Tibial artery (tissue), 4 donors: ENCODE measurements at regions not wholly inside any gene's neighbourhood (a gene's known extent, or its start where the extent isn't known, plus 50 kb on each side); places are given as distances from the start of the nearest gene placed in this dataset.

Experiments
- DNase-seq, 2 donors: peaks; one replicate each; pipeline ENCODE4 v3.0.0-alpha.2; 2019
- H3K27ac ChIP-seq, 2 donors: fragments of 200-600 bp; sonication (generic) in 1 of 2; 1 replicate in 1 of 2; 2 replicates in 1 of 2; pipeline ENCODE4 v1.5.1; 2018 to 2019; ENCODE audit warnings: mild to moderate bottlenecking in 1 of 2
- H3K27me3 ChIP-seq, 2 donors: fragments of 200-600 bp; sonication (generic) in 1 of 2; one replicate each; pipeline versions ENCODE4 v1.5.1 to v1.6.0; 2016 to 2019
- H3K36me3 ChIP-seq, 3 donors: fragments of 200-600 bp; sonication (generic) in 2 of 3; one replicate each; pipeline ENCODE4 v1.5.1; 2016 to 2019; ENCODE audit warnings: mild to moderate bottlenecking in 2 of 3
- H3K4me1 ChIP-seq, 4 donors: fragments of 200-600 bp; sonication (generic) in 2 of 4; 1 replicate in 3 of 4; 2 replicates in 1 of 4; pipeline ENCODE4 v1.5.1; 2016 to 2019
- H3K4me3 ChIP-seq, 2 donors: fragments of 200-600 bp; sonication (generic) in 1 of 2; 1 replicate in 1 of 2; 2 replicates in 1 of 2; pipeline ENCODE4 v1.5.1; 2018 to 2019; ENCODE audit warnings: mild to moderate bottlenecking in 2 of 2
- H3K9me3 ChIP-seq, 3 donors: fragments of 200-600 bp; sonication (generic) in 1 of 3; one replicate each; pipeline ENCODE4 v1.5.1; 2016 to 2019
- intact Hi-C: fragments of 100-400 bp; cut with DNase I; formaldehyde crosslinking; loops from one replicate; pipeline ENCODE4 v1.15.0; 2023; ENCODE audit warnings: low total_unique reads
- TF ChIP-seq, protein P1 (sequence below), 2 experiments: fragments of 200-600 bp in 1 of 2; fragments of 450-650 bp in 1 of 2; IDR thresholded peaks; one replicate each; pipeline ENCODE4 v1.5.1; 2017 to 2019; ENCODE audit warnings: antibody characterized with exemption in 2 of 2, mild to moderate bottlenecking in 1 of 2, moderate library complexity in 1 of 2

DNA sequence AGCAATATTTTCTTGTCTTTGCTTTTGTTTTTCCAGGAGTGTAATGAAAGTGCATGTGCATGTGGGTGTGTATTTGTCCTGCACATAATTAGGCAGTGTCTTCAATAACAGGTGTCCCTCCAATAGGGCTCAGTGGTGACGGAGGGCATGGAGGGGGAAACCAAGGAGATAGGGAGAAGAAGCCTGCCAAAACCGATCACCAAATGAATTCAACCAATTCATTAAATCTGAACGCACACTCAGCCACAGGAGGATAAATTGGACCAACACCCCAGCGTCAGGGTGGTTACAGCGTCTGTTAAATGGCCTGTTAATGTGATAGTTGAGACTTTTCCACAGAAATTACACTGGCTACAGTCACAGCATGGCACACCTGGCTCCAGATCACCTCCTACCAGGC lies 527.6 kb downstream of the CD83 start:
- intact Hi-C loops: no loop called here
- Histone ChIP-seq H3K4me3 (no peak overlapping the region), H3K36me3 (no peaks in the 10 kb centered on the region), H3K27ac (no peak overlapping the region), H3K4me1 (no peaks in the 10 kb centered on the region), H3K9me3 (no peaks in the 10 kb centered on the region), H3K27me3 (no peaks in the 10 kb centered on the region)
- DNase-seq: no peak
- TF ChIP-seq, protein P1, sequence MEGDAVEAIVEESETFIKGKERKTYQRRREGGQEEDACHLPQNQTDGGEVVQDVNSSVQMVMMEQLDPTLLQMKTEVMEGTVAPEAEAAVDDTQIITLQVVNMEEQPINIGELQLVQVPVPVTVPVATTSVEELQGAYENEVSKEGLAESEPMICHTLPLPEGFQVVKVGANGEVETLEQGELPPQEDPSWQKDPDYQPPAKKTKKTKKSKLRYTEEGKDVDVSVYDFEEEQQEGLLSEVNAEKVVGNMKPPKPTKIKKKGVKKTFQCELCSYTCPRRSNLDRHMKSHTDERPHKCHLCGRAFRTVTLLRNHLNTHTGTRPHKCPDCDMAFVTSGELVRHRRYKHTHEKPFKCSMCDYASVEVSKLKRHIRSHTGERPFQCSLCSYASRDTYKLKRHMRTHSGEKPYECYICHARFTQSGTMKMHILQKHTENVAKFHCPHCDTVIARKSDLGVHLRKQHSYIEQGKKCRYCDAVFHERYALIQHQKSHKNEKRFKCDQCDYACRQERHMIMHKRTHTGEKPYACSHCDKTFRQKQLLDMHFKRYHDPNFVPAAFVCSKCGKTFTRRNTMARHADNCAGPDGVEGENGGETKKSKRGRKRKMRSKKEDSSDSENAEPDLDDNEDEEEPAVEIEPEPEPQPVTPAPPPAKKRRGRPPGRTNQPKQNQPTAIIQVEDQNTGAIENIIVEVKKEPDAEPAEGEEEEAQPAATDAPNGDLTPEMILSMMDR (IDR thresholded peaks at IDR 0.05): no peak

DNA sequence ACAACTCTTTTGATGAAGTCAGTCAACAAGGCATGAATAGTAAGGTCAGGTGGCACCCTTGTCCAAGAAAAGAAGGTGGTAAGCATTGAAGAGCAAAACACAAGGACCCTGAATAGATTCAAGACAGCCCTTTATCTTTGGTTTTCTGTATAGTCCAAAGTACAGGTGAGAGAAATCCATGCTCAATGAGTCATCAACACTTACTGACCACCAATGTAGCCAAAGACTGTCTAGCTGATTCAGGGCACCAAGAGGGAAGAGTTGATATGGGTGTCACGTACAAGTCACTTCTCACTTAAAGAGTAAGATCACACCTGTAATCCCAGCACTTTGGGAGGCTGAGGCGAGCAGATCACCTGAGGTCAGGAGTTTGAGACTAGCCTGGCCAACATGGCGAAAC lies 528.3 kb downstream of the CD83 start:
- no peaks in the 10 kb centered on the region for H3K27me3 ChIP-seq
- no peaks in the 10 kb centered on the region for H3K36me3 ChIP-seq
- H3K4me1 ChIP-seq: no peaks in the 10 kb centered on the region
- no peak for DNase-seq
- intact Hi-C loops: no loop called here
- H3K9me3 ChIP-seq: no peaks in the 10 kb centered on the region
- TF ChIP-seq, protein P1 (IDR thresholded peaks at IDR 0.05): no peak
- no peak overlapping the region for H3K27ac ChIP-seq
- H3K4me3 ChIP-seq: no peak overlapping the region

DNA sequence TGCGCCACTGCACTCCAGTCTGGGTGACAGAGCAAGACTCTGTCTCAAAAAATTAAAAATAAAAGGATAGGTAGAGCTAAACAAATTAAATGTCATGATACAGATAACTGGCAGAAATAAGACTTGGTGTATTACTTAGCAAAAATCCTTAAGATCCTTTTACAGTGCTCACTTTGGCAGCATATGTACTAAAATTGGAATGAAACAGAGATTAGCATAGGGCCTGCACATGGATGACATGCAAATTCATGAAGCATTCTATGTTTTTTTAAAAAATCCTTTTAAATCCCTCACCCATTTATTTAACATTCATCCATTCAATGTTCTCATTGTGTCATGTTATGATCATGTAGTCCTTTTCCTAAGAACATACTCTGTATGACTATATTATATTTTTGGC lies 528.8 kb downstream of the CD83 start:
- Histone ChIP-seq H3K4me3 (no peak overlapping the region), H3K27ac (no peak overlapping the region), H3K4me1 (no peaks in the 10 kb centered on the region), H3K9me3 (no peaks in the 10 kb centered on the region), H3K27me3 (no peaks in the 10 kb centered on the region), H3K36me3 (no peaks in the 10 kb centered on the region)
- DNase-seq: no peak
- TF ChIP-seq, protein P1 (IDR thresholded peaks at IDR 0.05): no peak
- intact Hi-C loops: no loop called here

GRCh38 chr6:14647357-14647756 lies 529.8 kb downstream of the CD83 start:
- no peak for DNase-seq
- Histone ChIP-seq H3K27me3 (no peaks in the 10 kb centered on the region), H3K9me3 (no peaks in the 10 kb centered on the region), H3K27ac (no peak overlapping the region), H3K4me3 (no peak overlapping the region), H3K36me3 (no peaks in the 10 kb centered on the region), H3K4me1 (no peaks in the 10 kb centered on the region)
- TF ChIP-seq, protein P1 (IDR thresholded peaks at IDR 0.05): no peak
- intact Hi-C loops: no loop called here

DNA sequence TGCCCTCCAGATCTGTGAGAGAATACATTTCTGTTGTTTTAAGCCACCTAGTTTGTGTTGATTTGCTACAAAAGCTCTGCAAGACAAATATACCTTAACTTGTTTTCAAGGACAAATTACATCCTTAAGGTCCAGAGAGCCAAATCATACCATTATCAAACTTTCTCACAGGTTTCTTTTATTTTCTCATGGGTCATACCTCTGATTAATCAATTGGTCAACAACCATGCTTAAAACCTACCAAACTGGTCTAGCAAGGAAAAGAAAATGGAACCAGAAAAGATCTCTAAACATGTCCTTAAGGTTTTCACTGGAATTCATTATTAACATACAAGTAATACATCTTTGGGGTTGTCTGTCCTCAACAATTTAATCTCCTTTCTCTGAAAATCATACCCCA lies 535.0 kb downstream of the CD83 start:
- H3K27ac ChIP-seq: no peak overlapping the region
- no peaks in the 10 kb centered on the region for H3K27me3 ChIP-seq
- H3K4me3 ChIP-seq: no peak overlapping the region
- no peak for DNase-seq
- intact Hi-C loops: no loop called here
- no peaks in the 10 kb centered on the region for H3K36me3 ChIP-seq
- H3K9me3 ChIP-seq: no peaks in the 10 kb centered on the region
- TF ChIP-seq, protein P1 (IDR thresholded peaks at IDR 0.05): no peak
- H3K4me1 ChIP-seq: no peaks in the 10 kb centered on the region
